Heart right ventricle (tissue), 16 donors: ENCODE measurements at regions not wholly inside any gene's neighbourhood (a gene's known extent, or its start where the extent isn't known, plus 50 kb on each side); places are given as distances from the start of the nearest gene placed in this dataset.
"Not testable (repeated sequence)": the region's sequence is repeated elsewhere in the genome, so short reads cannot be mapped to it uniquely, and the experiment has no call there.

Experiments used
- ATAC-seq, 8 donors: fragments of 200-7000 bp; cut with Tn5 transposase; one replicate each; pipeline ENCODE4 v1.9.1; 2020; ENCODE audit warnings: mild to moderate bottlenecking in 8 of 8, moderate library complexity in 8 of 8, moderate number of reproducible peaks in 1 of 8
- DNase-seq, 2 donors: peaks; one replicate each; pipeline ENCODE4 v3.0.0-alpha.2; 2020
- H3K27ac ChIP-seq, 10 donors: fragments of 200-600 bp; sonication (generic) in 2 of 10; one replicate each; pipeline versions ENCODE4 v1.5.0 to v1.8.0; 2020 to 2022; ENCODE audit warnings: mild to moderate bottlenecking in 3 of 10
- H3K27me3 ChIP-seq, 7 donors: fragments of 200-600 bp; one replicate each; pipeline ENCODE4 v1.8.0; 2021 to 2022; ENCODE audit warnings: mild to moderate bottlenecking in 2 of 7
- H3K36me3 ChIP-seq, 9 donors: fragments of 200-600 bp; sonication (generic) in 1 of 9; one replicate each; pipeline versions ENCODE4 v1.5.0 to v1.8.0; 2020 to 2022; ENCODE audit warnings: mild to moderate bottlenecking in 2 of 9
- H3K4me1 ChIP-seq, 9 donors: fragments of 200-600 bp; sonication (generic) in 1 of 9; one replicate each; pipeline versions ENCODE4 v1.5.0 to v1.8.0; 2020 to 2022; ENCODE audit warnings: mild to moderate bottlenecking in 4 of 9
- H3K4me3 ChIP-seq, 10 donors: fragments of 200-600 bp; sonication (generic) in 2 of 10; one replicate each; pipeline versions ENCODE4 v1.5.0 to v1.8.0; 2020 to 2022; ENCODE audit warnings: mild to moderate bottlenecking in 7 of 10, moderate library complexity in 2 of 10
- H3K9me3 ChIP-seq, 11 donors: fragments of 200-600 bp in 10 of 11; sonication (generic) in 2 of 11; one replicate each; pipeline versions ENCODE4 v1.5.0 to v1.8.0; 2013 to 2022; ENCODE audit warnings: mild to moderate bottlenecking in 2 of 11, control low read depth in 1 of 11, moderate library complexity in 1 of 11
- CTCF ChIP-seq, 9 donors: fragments of 200-600 bp; sonication (generic) in 2 of 9; IDR thresholded peaks; one replicate each; pipeline versions ENCODE4 v1.5.0 to v1.8.0; 2021 to 2022; ENCODE audit warnings: antibody characterized with exemption in 9 of 9, mild to moderate bottlenecking in 5 of 9, moderate library complexity in 1 of 9
- WGBS, 2 donors: extraction: QIAGEN DNeasy Blood & Tissue Kit; methylation state at CpG; one replicate each; pipeline ENCODE4 v1.1.7; 2013; ENCODE audit warnings: inconsistent platforms in 1 of 2; 5-methylcytosine and 5-hydroxymethylcytosine counted together
- intact Hi-C, 10 donors: fragments of 100-400 bp; cut with DNase I; formaldehyde crosslinking; loops; one replicate each; pipeline versions ENCODE4 v1.11.1 to v1.14.2; 2022
- donor health status: Arrhythmogenic right ventricular cardiomyopathy.
- donor health status: ischemic (EF 13 %, LVEDD 7.1; RV severe dilation, severe dysfunction).
- donor health status: healthy with polysubstance abuse.
- donor health status: DM: no; HTN: yes; CAD: no.
- donor health status: DM: no; HTN: no; CAD: no.
- donor health status: ischemic (EF 25% LVEDD 6.9; RV normal size, moderate dysfunction).
- donor health status: ischemic (EF 25% LVEDD 5.7; RV mildly dilated, moderate dysfunction).
- donor health status: healthy.
- donor health status: DM: yes; HTN: yes; CAD: no.
- donor health status: Ischemic cardiomyopathy.
- donor health status: ischemic (EF 35%, LVEDD 5.7; RV mildly dilated, moderate dysfunction).
- donor health status: nonischemic (EF 11% LVEDD 7.7; RV severe dilation, severe dysfunction).
- donor health status: DM: yes; HTN: yes; CAD: no.
- donor health status: PGD.
- donor health status: ischemic (EF 29% LVEDD 5.4; RV normal size, mild dysfunction).
- donor health status: nonischemic (EF 23%, LVEDD 6.1; RV moderate dilation, normal function).

- no peaks in the 10 kb centered on the region for H3K4me1 ChIP-seq
- intact Hi-C loops = no loop called here
- peaks cover 0 to 91% (median 16%) of the 10 kb centered on the region in 11 donors for H3K9me3 ChIP-seq
- WGBS, 2 donors = 64 to 72% methylated on average over 2 of the region's 2 CpGs
- H3K4me3 ChIP-seq = no peak overlapping the region
- no peak overlapping the region for H3K27ac ChIP-seq
- H3K36me3 ChIP-seq = no peaks in the 10 kb centered on the region
- ATAC-seq (no peak), DNase-seq (no peak)
- TF ChIP-seq CTCF (IDR thresholded peaks at IDR 0.05) = no peak
- no peaks in the 10 kb centered on the region for H3K27me3 ChIP-seq
Measured at GRCh38 chr19:23571175-23571574, 115.8 kb downstream of the ZNF675 start.

GRCh38 chr19:23568116-23568515 is 118.9 kb downstream of the ZNF675 start:
- WGBS, 2 donors = 86 to 88% methylated on average over 15 of the region's 15 CpGs
- H3K4me3 ChIP-seq, ATAC-seq, H3K4me1 ChIP-seq, H3K36me3 ChIP-seq, DNase-seq, H3K27me3 ChIP-seq, H3K27ac ChIP-seq, intact Hi-C loops: not testable (repeated sequence)
- peaks cover 0 to 99% (median 16%) of the 10 kb centered on the region in 11 donors for H3K9me3 ChIP-seq

GRCh38 chr19:23565256-23565655 is 121.8 kb downstream of the ZNF675 start:
- intact Hi-C loops = no loop called here
- Histone ChIP-seq H3K4me3 (no peak overlapping the region), H3K27me3 (no peaks in the 10 kb centered on the region), H3K4me1 (no peaks in the 10 kb centered on the region), H3K36me3 (no peaks in the 10 kb centered on the region), H3K27ac (no peak overlapping the region), H3K9me3 (peaks cover 0 to 86% (median 0%) of the 10 kb centered on the region in 11 donors)
- no peak for ATAC-seq
- no peak for DNase-seq
- 75 to 78% methylated on average over 3 of the region's 3 CpGs for WGBS, 2 donors
- no peak for TF ChIP-seq CTCF (IDR thresholded peaks at IDR 0.05)

GRCh38 chr19:23563326-23563725 is 123.7 kb downstream of the ZNF675 start:
- H3K36me3 ChIP-seq = no peaks in the 10 kb centered on the region
- TF ChIP-seq CTCF (IDR thresholded peaks at IDR 0.05) = no peak
- no peaks in the 10 kb centered on the region for H3K27me3 ChIP-seq
- no peak for DNase-seq
- H3K4me1 ChIP-seq = no peaks in the 10 kb centered on the region
- intact Hi-C loops = no loop called here
- ATAC-seq = no peak
- WGBS, 2 donors = 74 to 78% methylated on average over 1 of the region's 1 CpG
- H3K4me3 ChIP-seq = no peak overlapping the region
- no peak overlapping the region for H3K27ac ChIP-seq
- H3K9me3 ChIP-seq = peaks cover 0 to 84% (median 0%) of the 10 kb centered on the region in 11 donors

GRCh38 chr19:23561341-23561740 is 125.7 kb downstream of the ZNF675 start:
- no peaks in the 10 kb centered on the region for H3K4me1 ChIP-seq
- intact Hi-C loops = no loop called here
- H3K27ac ChIP-seq = no peak overlapping the region
- ATAC-seq (no peak), DNase-seq (no peak)
- no peaks in the 10 kb centered on the region for H3K27me3 ChIP-seq
- 80 to 93% methylated on average over 2 of the region's 2 CpGs for WGBS, 2 donors
- TF ChIP-seq CTCF (IDR thresholded peaks at IDR 0.05) = no peak
- peaks cover 0 to 69% (median 0%) of the 10 kb centered on the region in 11 donors for H3K9me3 ChIP-seq
- no peak overlapping the region for H3K4me3 ChIP-seq
- H3K36me3 ChIP-seq = no peaks in the 10 kb centered on the region
